H1 (cell line): ENCODE measurements at regions not wholly inside any gene's neighbourhood (a gene's known extent, or its start where the extent isn't known, plus 50 kb on each side); places are given as distances from the start of the nearest gene placed in this dataset.

ENCODE experiments used
- CTCF ChIA-PET: fragments of 300-600 bp; sonication (Branson Sonifier 250); formaldehyde crosslinking; loops from one replicate; lab custom pipeline; 2021; ENCODE audit not compliant: partially characterized antibody; lab: Charles Lee
- POLR2A ChIA-PET: fragments of 300-600 bp; sonication (Branson Sonifier 250); formaldehyde crosslinking; loops from one replicate; lab custom pipeline; 2021; ENCODE audit warnings: inconsistent platforms; ENCODE audit not compliant: partially characterized antibody; lab: Charles Lee
- DNase-seq, 2 experiments: peaks; one replicate each; pipeline versions ENCODE4 v3.0.0 to v3.0.0-alpha.2; 2010 to 2022; ENCODE audit warnings: low spot score in 2 of 2, low read depth in 1 of 2, mixed read lengths in 1 of 2
- FAIRE-seq: peaks from 2 replicates; lab custom pipeline; 2011; peaks lifted over from hg19 to GRCh38; lab: Jason Lieb, UNC
- H2AFZ ChIP-seq: 2 replicates; pipeline ENCODE4 v1.8.1; 2012; ENCODE audit warnings: low read length, inconsistent platforms
- H2AK5ac ChIP-seq: 2 replicates; pipeline ENCODE4 v1.6.1; 2013; ENCODE audit warnings: low read depth, low read length
- H2BK120ac ChIP-seq: replicated peaks from 2 replicates; pipeline ENCODE3; 2013; ENCODE audit warnings: low read depth, low read length, inconsistent platforms
- H2BK12ac ChIP-seq: 2 replicates; pipeline ENCODE4 v1.6.1; 2013; ENCODE audit warnings: low read depth, low read length
- H2BK15ac ChIP-seq: 2 replicates; pipeline ENCODE4 v1.6.1; 2013; ENCODE audit warnings: low read length
- H2BK20ac ChIP-seq: 2 replicates; pipeline ENCODE4 v1.6.1; 2013; ENCODE audit warnings: low read length
- H2BK5ac ChIP-seq: 2 replicates; pipeline ENCODE4 v1.6.1; 2013; ENCODE audit warnings: low read depth, low read length
- H3K14ac ChIP-seq: 2 replicates; pipeline ENCODE4 v1.6.1; 2013; ENCODE audit warnings: inconsistent platforms; ENCODE audit not compliant: insufficient read length
- H3K18ac ChIP-seq: 2 replicates; pipeline ENCODE4 v1.6.1; 2013; ENCODE audit warnings: low read length; ENCODE audit errors: extremely low read depth
- H3K23ac ChIP-seq: 2 replicates; pipeline ENCODE4 v1.6.1; 2013; ENCODE audit warnings: inconsistent platforms; ENCODE audit not compliant: insufficient read length
- H3K23me2 ChIP-seq: 2 replicates; pipeline ENCODE4 v1.6.1; 2013; ENCODE audit warnings: low read depth, low read length
- H3K27ac ChIP-seq: 2 replicates; pipeline ENCODE4 v1.6.1; 2011; ENCODE audit warnings: low read depth, low read length, inconsistent platforms
- H3K27me3 ChIP-seq, 4 experiments: replicated peaks in 1 of 4; 1 replicate in 1 of 4; 2 replicates in 3 of 4; pipeline versions ENCODE4 v1.6.1 to v1.8.1; 2011 to 2013; ENCODE audit warnings: low read length in 3 of 4, mild to moderate bottlenecking in 3 of 4, inconsistent platforms in 2 of 4, mixed read lengths in 2 of 4, moderate library complexity in 1 of 4; ENCODE audit not compliant: control insufficient read depth in 3 of 4, insufficient read depth in 3 of 4; ENCODE audit errors: extremely low read depth in 1 of 4
- H3K36me3 ChIP-seq, 4 experiments: 2 replicates each; pipeline versions ENCODE4 v1.6.1 to v1.8.1; 2011 to 2013; ENCODE audit warnings: mild to moderate bottlenecking in 4 of 4, low read length in 3 of 4, moderate library complexity in 2 of 4, control low read depth in 1 of 4, inconsistent platforms in 1 of 4; ENCODE audit not compliant: insufficient read depth in 4 of 4, control insufficient read depth in 2 of 4
- H3K4ac ChIP-seq: replicated peaks from 2 replicates; pipeline ENCODE3; 2013; ENCODE audit warnings: low read length, low read depth, mixed read lengths, inconsistent platforms; ENCODE audit not compliant: insufficient read length
- H3K4me1 ChIP-seq, 4 experiments: replicated peaks in 1 of 4; 1 replicate in 1 of 4; 2 replicates in 3 of 4; pipeline versions ENCODE4 v1.6.1 to v1.8.1; 2011 to 2013; ENCODE audit warnings: low read length in 3 of 4, inconsistent platforms in 2 of 4, mixed read lengths in 1 of 4; ENCODE audit not compliant: insufficient read depth in 4 of 4, control insufficient read depth in 3 of 4
- H3K4me2 ChIP-seq, 2 experiments: 2 replicates each; pipeline versions ENCODE4 v1.6.1 to v1.8.1; 2011 to 2013; ENCODE audit warnings: low read depth in 2 of 2, low read length in 2 of 2, control low read depth in 1 of 2, inconsistent platforms in 1 of 2, mild to moderate bottlenecking in 1 of 2; ENCODE audit not compliant: insufficient read depth in 1 of 2
- H3K4me3 ChIP-seq, 4 experiments: fragments of 200-600, 300-600 bp in 1 of 4; sonication (generic), shearing (Covaris generic), sonication (Bioruptor Twin) in 1 of 4; 2 replicates each; pipeline versions ENCODE4 v1.5.1 to v1.8.1; 2011 to 2016; ENCODE audit warnings: low read length in 4 of 4, low read depth in 3 of 4, control low read depth in 2 of 4, inconsistent platforms in 2 of 4, mild to moderate bottlenecking in 2 of 4, mixed read lengths in 1 of 4, moderate library complexity in 1 of 4; ENCODE audit not compliant: insufficient read depth in 2 of 4; ENCODE audit errors: extremely low read depth in 1 of 4
- H3K56ac ChIP-seq: replicated peaks from 2 replicates; pipeline ENCODE3; 2013; ENCODE audit warnings: low read depth, mild to moderate bottlenecking, mixed read lengths, low read length, inconsistent platforms; ENCODE audit not compliant: insufficient read length
- H3K79me1 ChIP-seq: 2 replicates; pipeline ENCODE4 v1.6.1; 2013; ENCODE audit warnings: low read depth, low read length, control low read depth
- H3K79me2 ChIP-seq, 2 experiments: 2 replicates each; pipeline versions ENCODE4 v1.6.1 to v1.8.1; 2012 to 2013; ENCODE audit warnings: low read length in 2 of 2, mild to moderate bottlenecking in 2 of 2, inconsistent platforms in 1 of 2; ENCODE audit not compliant: insufficient read depth in 2 of 2, control insufficient read depth in 1 of 2
- H3K9ac ChIP-seq, 4 experiments: replicated peaks in 1 of 4; 1 replicate in 1 of 4; 2 replicates in 3 of 4; pipeline versions ENCODE4 v1.6.1 to v1.8.1; 2011 to 2013; ENCODE audit warnings: low read depth in 3 of 4, low read length in 3 of 4, control low read depth in 2 of 4, mild to moderate bottlenecking in 2 of 4, moderate library complexity in 2 of 4, inconsistent platforms in 1 of 4; ENCODE audit errors: extremely low read depth in 1 of 4
- H3K9me3 ChIP-seq, 2 experiments: 2 replicates each; pipeline versions ENCODE4 v1.6.1 to v1.8.1; 2012 to 2013; ENCODE audit warnings: mild to moderate bottlenecking in 2 of 2, moderate library complexity in 2 of 2, control low read depth in 1 of 2, inconsistent platforms in 1 of 2, low read depth in 1 of 2, low read length in 1 of 2, mixed read lengths in 1 of 2; ENCODE audit not compliant: insufficient read depth in 2 of 2
- H4K20me1 ChIP-seq, 2 experiments: replicated peaks in 1 of 2; 2 replicates each; pipeline versions ENCODE3 to v1.8.1; 2011 to 2013; ENCODE audit warnings: inconsistent platforms in 2 of 2, low read length in 2 of 2, mild to moderate bottlenecking in 1 of 2; ENCODE audit not compliant: insufficient read depth in 2 of 2, control insufficient read depth in 1 of 2
- H4K5ac ChIP-seq: 2 replicates; pipeline ENCODE4 v1.6.1; 2013; ENCODE audit warnings: low read length, low read depth, mixed read lengths, inconsistent platforms; ENCODE audit not compliant: insufficient read length
- H4K8ac ChIP-seq: 2 replicates; pipeline ENCODE4 v1.8.0; 2013; ENCODE audit warnings: mild to moderate bottlenecking, moderate library complexity, low read length, inconsistent platforms; ENCODE audit not compliant: insufficient read depth; ENCODE audit errors: extremely low read depth
- H4K91ac ChIP-seq: replicated peaks from 2 replicates; pipeline ENCODE3; 2013; ENCODE audit warnings: low read length, mixed read lengths, inconsistent platforms; ENCODE audit not compliant: insufficient read length
- BACH1 ChIP-seq: IDR thresholded peaks from 2 replicates; pipeline ENCODE4 v1.6.1; 2012; ENCODE audit warnings: low read length, improper control_type of control experiment
- CBX8 ChIP-seq: fragments of 300-800, 300-1000 bp; sonication (generic); IDR thresholded peaks from 2 replicates; pipeline ENCODE4 v1.7.1; 2016; ENCODE audit warnings: low read depth, low read length, borderline replicate concordance
- CHD2 ChIP-seq: IDR thresholded peaks from 2 replicates; pipeline ENCODE4 v1.6.1; 2012; ENCODE audit warnings: low read length, improper control_type of control experiment
- FOSL1 ChIP-seq: IDR thresholded peaks from 2 replicates; pipeline ENCODE4 v1.6.1; 2011; ENCODE audit warnings: mild to moderate bottlenecking, low read depth, low read length, moderate library complexity; ENCODE audit not compliant: insufficient read depth
- GTF2F1 ChIP-seq: IDR thresholded peaks from 2 replicates; pipeline ENCODE4 v1.6.1; 2012; ENCODE audit warnings: low read depth, low read length, improper control_type of control experiment, borderline replicate concordance
- KDM1A ChIP-seq: fragments of 200-600, 300-600 bp; sonication (generic); IDR thresholded peaks from 2 replicates; pipeline ENCODE4 v1.7.1; 2016; ENCODE audit warnings: mild to moderate bottlenecking, low read length, borderline replicate concordance
- MAFK ChIP-seq: IDR thresholded peaks from 2 replicates; pipeline ENCODE4 v1.6.1; 2012; ENCODE audit warnings: low read depth, mild to moderate bottlenecking, improper control_type of control experiment, low read length
- RFX5 ChIP-seq: IDR thresholded peaks from 2 replicates; pipeline ENCODE4 v1.6.1; 2011; ENCODE audit warnings: low read depth, low read length, improper control_type of control experiment, borderline replicate concordance
- RNF2 ChIP-seq: fragments of 200-900, 300-1000 bp; sonication (generic); IDR thresholded peaks from 2 replicates; pipeline ENCODE4 v1.7.1; 2016; ENCODE audit warnings: borderline replicate concordance, low read depth, mild to moderate bottlenecking, antibody characterized with exemption, low read length; ENCODE audit not compliant: poor library complexity, severe bottlenecking; ENCODE audit errors: missing control alignments
- RXRA ChIP-seq: IDR thresholded peaks from 2 replicates; pipeline ENCODE4 v1.6.1; 2011; ENCODE audit warnings: low read depth, mild to moderate bottlenecking, low read length, moderate library complexity; ENCODE audit not compliant: insufficient read depth
- SIX5 ChIP-seq: IDR thresholded peaks from 2 replicates; pipeline ENCODE4 v1.6.1; 2011; ENCODE audit warnings: mild to moderate bottlenecking, low read depth, low read length
- ZNF274 ChIP-seq: IDR thresholded peaks from 2 replicates; pipeline ENCODE4 v1.7.0; 2012; ENCODE audit warnings: low read length, borderline replicate concordance; ENCODE audit errors: extremely low read depth
- WGBS, 2 experiments: shearing (Covaris generic) in 1 of 2; methylation state at CpG; one replicate each; pipeline versions ENCODE4 v1.1.6 to v1.1.7; 2013 to 2015; ENCODE audit warnings: low lambda C conversion rate in 2 of 2, mixed read lengths in 2 of 2, inconsistent platforms in 1 of 2, low coverage in 1 of 2, missing lambda C conversion rate in 1 of 2; ENCODE audit not compliant: insufficient replicate concordance in 2 of 2, insufficient coverage in 1 of 2, insufficient read length in 1 of 2; ENCODE audit errors: extremely low coverage in 1 of 2, missing lambda C conversion rate in 1 of 2; 5-methylcytosine and 5-hydroxymethylcytosine counted together

DNA sequence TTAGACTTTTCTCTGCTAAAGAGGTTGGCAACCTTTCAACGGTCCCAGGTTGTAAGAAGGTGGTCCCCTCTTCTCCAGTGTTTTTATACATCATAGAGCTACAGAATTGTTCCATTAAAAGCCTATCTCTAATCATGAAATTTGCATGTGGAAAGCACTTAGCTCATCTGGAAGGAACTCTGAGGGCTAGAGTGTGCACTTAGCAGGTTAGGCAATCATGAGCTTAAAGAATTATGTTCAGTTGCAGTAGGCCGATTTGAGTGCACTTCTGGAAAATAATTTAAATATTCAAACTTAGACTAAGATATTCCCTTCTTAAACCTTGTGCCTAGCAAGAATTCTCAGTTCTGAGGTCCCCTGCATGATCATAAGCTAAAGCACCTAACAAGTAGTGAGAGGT is 468.7 kb downstream of the SPATA31D1 start:
- no peak for DNase-seq
- H3K4me1 ChIP-seq = no peaks in the 10 kb centered on the region; a peak in 1 of 7 replicates
- no peak overlapping the region for H3K27ac ChIP-seq
- H2BK120ac ChIP-seq = no peak overlapping the region
- no peaks in the 10 kb centered on the region; a peak in 1 of 4 replicates for H3K9me3 ChIP-seq
- no peak overlapping the region for H2BK15ac ChIP-seq
- no peaks in the 10 kb centered on the region for H3K79me2 ChIP-seq
- ChIA-PET POLR2A (no interaction called here), CTCF (interaction anchor here (0.9 to 1.2 kb wide), 2 partner anchors 24 to 61 kb away, joined by 3 read pairs; no protein-coding TSS in a partner anchor)
- H3K23ac ChIP-seq = no peak overlapping the region
- no peak overlapping the region for H4K8ac ChIP-seq
- H3K9ac ChIP-seq = no peak overlapping the region
- no peak overlapping the region for H4K91ac ChIP-seq
- H4K5ac ChIP-seq = no peak overlapping the region
- TF ChIP-seq RFX5 (no peak), RXRA (no peak), CBX8 (no peak), FOSL1 (no peak), RNF2 (no peak), GTF2F1 (no peak), BACH1 (no peak), ZNF274 (no peak), MAFK (no peak), SIX5 (no peak), CHD2 (no peak), KDM1A (no peak)
- no peak overlapping the region for H2AK5ac ChIP-seq
- H3K4ac ChIP-seq = no peak overlapping the region
- H3K4me2 ChIP-seq = no peak overlapping the region
- H3K14ac ChIP-seq = no peak overlapping the region
- H2AFZ ChIP-seq = no peak overlapping the region
- 93% methylated on average over 2 of the region's 2 CpGs; no CpG with 5 or more reads in 1 of the 2 experiments for WGBS, 2 experiments
- H2BK12ac ChIP-seq = no peak overlapping the region
- no peak overlapping the region for H2BK5ac ChIP-seq
- no peak overlapping the region for H3K56ac ChIP-seq
- FAIRE-seq = no peak
- no peak overlapping the region for H2BK20ac ChIP-seq
- H3K27me3 ChIP-seq = no peaks in the 10 kb centered on the region
- H4K20me1 ChIP-seq = no peaks in the 10 kb centered on the region
- H3K4me3 ChIP-seq = no peak overlapping the region
- no peak overlapping the region for H3K18ac ChIP-seq
- no peaks in the 10 kb centered on the region for H3K36me3 ChIP-seq
- no peaks in the 10 kb centered on the region; the same call in 1 of the 2 replicates for H3K79me1 ChIP-seq
- H3K23me2 ChIP-seq = no peaks in the 10 kb centered on the region
